HG02938 (cell line): ENCODE measurements at regions not wholly inside any gene's neighbourhood (a gene's known extent, or its start where the extent isn't known, plus 50 kb on each side); places are given as distances from the start of the nearest gene placed in this dataset.
A peak's percentile ranks its signal among the peaks of the same experiment; 100 is the strongest.
"Not testable (repeated sequence)": the region's sequence is repeated elsewhere in the genome, so short reads cannot be mapped to it uniquely, and the experiment has no call there.

Source experiments
- ATAC-seq: cut with Tn5 transposase; IDR thresholded peaks from one replicate; pipeline ENCODE4 v1.9.1; 2021; ENCODE audit warnings: mild to moderate bottlenecking, moderate library complexity; ENCODE audit not compliant: unreplicated experiment

DNA sequence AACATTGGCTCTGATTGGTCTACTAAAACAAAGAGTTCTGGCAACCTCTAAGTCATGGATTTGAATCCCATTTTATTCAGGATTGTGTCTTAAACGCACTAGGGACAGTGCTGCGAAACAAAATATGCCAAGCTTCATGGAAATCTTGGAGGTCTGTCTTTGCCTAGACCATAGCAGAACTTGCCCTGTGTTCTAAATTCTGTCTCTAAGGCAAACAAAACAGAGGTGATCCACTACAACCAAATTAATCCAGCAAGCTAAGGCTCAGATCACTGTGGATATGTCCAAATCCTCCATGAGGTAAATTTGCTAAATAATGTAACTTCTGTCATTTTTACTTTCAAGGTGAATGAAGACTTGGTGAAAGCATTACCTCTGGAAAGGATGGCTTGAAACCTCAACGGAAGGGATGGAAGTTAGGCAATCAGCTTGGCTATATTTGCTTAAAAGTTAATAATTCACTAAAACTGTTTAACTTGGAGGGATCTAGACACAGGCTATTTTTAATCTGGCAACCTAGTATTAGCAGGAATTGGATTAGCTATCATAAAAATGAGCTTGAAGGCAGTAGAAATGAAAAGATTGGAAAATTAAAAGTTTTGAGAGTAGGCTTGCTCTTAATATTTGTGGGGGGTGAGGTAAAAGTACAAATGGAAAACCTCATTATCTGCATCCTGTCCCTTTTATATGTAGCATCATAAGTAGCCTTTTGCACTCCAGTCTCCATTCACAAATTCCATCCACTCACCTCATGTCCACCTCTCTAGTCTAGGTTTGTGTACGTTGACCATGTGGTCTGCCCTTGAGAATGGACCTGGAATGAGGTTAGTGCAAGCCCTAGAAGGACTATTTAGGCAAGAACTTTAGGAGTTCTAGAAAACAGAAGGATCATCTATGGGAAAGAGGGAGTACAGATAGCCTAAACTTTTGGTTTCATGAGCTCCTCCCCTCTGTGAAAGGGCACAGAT lies 176.2 kb downstream of the SMC2 start:
- ATAC-seq, result no peak

DNA sequence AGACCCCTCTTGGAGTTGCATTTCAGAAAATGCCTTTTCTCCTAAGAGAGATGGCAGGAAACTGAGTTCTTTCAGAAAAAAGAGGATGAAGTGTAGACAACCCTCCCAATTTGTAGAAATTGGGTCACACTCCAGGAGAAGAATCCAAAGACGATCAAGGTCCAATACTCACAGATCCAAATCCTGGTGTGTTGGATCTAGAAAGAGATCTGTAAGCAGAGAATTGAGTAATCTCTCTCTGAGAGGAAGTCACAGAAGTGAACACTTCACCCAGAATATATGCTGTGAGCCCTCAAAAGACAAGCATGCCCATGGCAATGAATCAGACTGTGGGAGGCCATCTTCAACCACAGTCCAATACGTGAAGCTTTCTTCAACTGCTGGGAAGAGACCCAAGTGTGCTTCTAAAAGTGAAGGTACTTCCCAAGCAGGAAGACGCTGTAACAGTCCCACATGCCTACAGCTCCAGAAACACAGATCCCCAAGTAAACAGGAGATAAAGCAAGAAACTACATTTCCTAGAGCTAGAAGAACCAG lies 182.7 kb downstream of the SMC2 start:
- no peak for ATAC-seq

GRCh38 chr9:104278929-104279496 lies 184.9 kb downstream of the SMC2 start:
- no peak for ATAC-seq

DNA sequence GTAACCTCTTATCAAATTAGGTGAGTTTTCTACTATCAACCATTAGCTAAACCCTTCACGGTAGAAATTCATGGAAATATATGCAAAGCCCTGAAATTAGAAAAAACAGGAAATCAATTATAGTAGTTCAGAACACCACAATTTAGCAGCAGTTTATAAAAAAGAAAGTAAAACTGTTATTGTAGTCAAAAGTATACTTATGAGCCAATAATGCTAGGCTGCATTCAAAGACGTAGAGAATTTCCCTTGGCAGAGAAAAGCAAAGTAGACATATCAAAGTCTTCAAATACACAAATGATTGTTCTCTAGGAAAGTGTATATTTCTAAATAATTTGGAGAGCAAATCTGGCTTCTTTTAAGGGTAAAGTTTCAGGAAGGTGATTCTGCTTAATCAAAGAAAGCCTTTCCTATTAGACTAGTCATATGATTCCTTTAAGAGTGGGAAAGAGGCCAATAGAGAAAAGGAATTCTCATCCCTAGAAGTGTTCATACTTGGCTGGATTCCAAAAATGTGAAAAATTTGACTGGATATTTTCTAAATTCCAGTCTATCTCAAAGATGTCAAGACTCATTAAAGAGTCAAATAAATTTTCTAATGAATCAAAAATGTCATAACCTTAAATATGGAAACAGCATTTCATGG lies 185.5 kb downstream of the SMC2 start:
- ATAC-seq, result peak; percentile 60

GRCh38 chr9:104280178-104280560 lies 186.1 kb downstream of the SMC2 start:
- no peak for ATAC-seq

DNA sequence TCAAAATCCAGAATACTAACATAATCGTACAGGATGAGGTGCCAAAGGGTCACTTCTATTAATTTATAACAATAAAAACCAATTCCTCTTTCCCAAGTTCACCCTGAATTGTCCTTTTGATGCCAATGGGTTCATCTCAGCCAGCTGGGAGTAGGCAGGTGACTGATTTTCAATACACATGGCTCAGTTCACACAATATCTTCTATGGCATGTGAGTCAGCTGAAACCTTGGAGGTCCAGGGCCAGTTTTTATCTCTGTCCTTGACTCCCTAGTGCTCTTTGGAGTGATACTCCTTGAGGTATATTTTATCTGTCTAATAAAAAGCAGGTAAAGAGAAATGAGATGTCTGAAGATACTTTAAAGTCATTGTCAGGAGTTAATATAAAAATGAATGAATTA lies 186.6 kb downstream of the SMC2 start:
- ATAC-seq, result no peak

- no peak for ATAC-seq
Measured at GRCh38 chr9:104286187-104286586, 192.1 kb downstream of the SMC2 start.

DNA sequence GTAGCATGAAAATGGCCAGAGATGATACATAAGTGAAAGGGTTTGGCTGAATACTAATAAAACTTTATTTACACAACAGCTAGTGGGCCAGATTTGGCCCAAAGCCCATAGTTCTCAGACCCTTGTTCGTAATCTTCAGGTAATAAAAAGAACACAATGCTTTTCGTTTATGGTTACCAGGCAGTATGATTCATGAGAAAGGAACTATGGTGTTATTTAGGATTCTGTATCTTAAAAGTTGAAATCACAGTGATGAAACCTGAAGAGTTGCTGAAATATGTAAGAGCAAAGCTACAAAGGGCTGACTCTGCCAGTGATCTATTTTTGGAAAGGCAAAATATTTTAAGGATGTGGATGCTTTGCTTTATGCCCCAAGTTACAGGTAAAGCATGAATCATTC lies 192.7 kb downstream of the SMC2 start:
- ATAC-seq, result no peak

DNA sequence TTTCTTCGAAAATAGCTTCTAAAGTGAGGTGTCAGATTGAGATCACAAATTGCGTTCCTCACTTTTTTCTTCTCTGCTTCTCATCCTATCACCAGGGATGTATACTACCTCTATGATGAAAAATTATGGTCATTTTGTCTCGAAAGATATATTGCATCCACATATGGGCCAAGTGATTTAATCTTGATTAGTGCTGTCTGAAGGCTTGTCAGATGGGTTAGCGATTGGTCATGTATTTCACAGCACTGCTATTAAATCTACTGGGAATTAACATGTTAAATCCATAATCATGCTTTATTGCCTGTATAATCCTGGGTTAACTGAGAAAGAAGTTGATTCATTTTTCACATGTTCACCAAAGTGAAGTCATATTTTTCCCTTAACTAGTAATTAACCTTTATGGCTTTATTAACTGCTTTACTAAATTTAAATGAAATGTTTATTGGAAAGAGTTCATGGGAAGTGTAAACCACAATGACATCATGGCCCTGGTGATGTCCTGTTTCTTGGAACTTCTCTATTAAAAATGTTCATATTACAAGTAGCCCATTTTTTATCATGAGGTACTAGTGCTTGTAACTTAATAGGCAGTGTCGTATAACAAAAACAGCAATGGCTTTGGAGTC lies 193.3 kb downstream of the SMC2 start:
- ATAC-seq, result no peak

- no peak for ATAC-seq
Measured at GRCh38 chr9:104293877-104294276, 199.8 kb downstream of the SMC2 start.

DNA sequence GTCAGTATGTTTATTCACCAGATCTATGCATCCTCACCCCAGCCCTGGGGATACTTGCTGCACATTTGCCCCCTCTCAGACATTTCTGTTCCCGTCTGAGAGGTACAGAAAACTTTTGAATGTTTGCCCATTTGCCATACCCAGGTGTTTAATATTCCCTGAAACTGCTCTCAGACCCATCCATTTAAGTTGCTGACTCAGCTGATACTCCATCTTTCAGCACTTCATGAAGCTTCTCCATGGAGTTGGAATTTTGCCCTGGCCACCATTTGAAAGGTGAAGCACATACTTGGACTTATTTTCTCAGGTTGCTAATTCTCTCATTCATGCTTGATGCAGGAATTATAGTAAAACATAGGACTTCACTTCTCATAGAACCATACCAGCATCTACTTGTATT lies 203.9 kb upstream of the OR13F1 start:
- ATAC-seq, result no peak

DNA sequence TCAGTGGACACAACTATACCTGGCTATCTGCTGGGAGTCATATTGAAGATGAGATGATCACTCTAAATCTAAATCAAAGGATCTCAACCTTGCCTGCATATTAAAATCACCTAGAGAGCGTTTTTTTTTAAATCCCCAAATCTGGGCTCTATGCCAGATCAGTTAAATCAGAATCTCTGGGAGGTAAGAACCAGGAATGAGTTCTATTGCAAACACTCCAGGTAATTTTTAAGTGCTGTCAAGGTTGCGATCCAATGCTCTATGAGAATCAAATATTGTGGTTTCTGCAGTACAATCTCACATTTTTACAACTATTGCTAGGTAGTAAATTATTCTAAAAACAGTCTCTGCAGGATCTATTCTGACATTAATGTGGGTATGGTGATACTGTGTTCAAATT lies 202.3 kb upstream of the OR13F1 start:
- ATAC-seq, result no peak

- ATAC-seq, result no peak
Measured at GRCh38 chr9:104302775-104303174, 201.3 kb upstream of the OR13F1 start.

DNA sequence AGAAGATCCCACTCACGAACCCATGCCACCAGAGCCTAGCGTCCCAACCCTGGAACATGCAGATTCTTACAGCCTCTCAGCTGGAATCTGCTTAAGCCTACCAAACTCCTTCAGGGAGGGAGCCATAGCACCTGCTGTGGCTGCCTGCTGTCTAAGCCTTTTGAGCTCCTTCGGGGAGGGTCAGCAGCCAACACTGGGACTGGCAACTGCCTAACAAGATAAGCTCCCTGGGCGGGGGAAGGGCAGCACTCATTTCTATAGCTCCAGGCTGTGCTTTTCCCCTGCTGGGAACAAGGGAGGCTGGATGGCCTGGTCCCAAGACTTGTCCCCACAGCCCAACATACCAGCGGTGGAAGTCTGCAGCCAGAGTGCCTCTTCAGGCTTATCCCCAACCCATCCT lies 199.1 kb upstream of the OR13F1 start:
- ATAC-seq, result no peak

DNA sequence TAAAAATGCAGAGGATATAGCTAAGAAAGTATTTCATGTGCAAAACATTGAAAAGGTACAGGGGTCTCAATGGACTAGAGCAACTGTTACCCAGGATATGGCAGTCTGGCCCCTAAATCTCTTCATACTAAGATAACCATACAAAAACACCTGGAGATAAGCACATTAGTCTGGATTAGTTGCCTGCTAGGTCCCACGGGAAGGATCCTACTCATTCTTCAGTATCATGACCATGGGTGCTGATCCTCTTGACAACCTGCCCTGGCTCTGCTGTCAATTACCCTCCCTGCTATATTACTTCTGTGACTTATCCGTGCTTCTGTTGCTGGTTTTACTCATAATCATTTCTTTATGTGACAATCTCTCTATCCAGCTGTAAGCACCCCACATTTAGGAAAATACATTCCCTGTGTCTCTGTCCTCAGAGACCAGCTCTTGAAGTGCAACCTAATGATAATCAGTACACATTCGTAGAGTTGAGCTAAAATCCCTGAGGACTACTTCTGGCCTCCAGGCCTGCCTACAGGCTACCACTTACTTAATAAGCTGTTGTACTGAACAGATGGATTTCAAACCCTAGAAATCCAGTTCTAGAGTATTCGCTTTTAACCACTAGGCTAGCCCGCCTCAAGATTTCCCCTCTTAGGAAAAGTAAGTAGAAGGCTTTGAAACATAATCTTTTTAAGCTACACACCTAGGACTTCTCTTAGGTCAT lies 190.5 kb upstream of the OR13F1 start:
- ATAC-seq, result no peak

DNA sequence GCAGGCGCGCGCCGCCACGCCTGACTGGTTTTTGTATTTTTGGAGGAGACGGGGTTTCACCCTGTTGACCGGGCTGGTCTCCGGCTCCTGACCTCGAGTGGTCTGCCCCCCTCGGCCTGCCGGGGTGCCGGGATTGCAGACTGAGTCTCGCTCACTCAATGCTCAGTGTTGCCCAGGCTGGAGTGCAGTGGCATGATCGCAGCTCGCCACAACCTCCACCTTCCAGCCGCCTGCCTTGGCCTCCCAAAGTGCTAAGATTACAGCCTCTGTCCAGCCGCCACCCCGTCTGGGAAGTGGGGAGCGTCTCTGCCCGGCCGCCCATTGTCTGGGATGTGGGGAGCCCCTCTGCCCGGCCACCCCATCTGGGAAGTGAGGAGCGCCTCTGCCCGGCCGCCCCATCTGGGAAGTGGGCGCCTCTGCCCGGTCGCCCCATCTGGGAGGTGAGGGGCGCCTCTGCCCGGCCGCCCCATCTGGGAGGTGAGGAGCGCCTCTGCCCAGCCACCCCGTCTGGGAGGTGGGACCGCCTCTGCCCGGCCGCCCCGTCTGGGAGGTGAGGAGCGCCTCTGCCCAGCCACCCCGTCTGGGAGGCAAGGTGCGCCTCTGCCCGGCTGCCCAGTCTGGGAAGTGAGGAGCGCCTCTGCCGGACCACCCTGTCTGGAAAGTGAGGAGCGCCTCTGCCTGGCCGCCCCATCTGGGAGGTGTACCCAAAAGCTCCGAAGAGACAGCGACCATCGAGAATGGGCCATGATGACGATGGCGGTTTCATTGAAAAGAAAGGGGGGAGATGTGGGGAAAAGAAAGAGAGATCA lies 187.7 kb upstream of the OR13F1 start:
- not testable (repeated sequence) for ATAC-seq

DNA sequence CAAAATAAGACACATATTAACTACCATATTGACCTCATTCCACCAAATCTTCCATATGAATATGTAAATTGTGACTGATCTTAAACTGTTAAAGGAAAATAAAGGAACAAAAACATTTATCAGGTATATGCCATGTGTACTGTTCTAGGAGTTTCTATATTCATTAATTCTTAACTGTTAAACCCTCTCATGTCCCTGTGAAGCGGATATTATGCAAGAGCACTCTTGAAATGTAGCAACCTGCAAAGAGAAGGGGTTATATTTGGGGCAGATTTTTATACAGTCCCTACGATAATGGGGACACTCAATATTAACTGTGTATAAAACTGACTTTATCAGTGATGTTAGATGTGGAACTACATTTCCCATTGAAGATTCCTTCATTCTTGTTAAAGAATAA lies 184.9 kb upstream of the OR13F1 start:
- no peak for ATAC-seq

DNA sequence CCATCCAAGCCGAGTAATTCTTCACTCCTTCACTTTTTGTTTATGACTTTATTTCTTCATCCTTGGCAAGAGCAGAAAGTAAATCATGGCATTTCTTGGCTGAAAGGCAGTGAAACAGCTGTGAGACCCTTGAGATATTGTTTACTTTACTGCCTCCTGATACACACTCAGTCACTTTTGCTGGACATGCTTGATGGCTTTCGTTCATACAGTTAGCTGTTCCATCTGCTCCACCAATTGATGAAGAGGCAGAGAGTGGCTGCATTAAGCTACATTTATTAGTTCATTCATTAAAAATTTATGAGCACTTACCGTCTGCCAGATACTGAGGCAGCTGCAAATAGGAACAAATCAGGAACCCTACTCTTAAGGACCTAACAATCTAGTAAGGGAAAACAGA lies 184.4 kb upstream of the OR13F1 start:
- no peak for ATAC-seq

GRCh38 chr9:104322596-104322995 lies 181.5 kb upstream of the OR13F1 start:
- no peak for ATAC-seq
